ENCODE measurements at regions not wholly inside any gene's neighbourhood (a gene's known extent, or its start where the extent isn't known, plus 50 kb on each side); places are given as distances from the start of the nearest gene placed in this dataset.

DNA sequence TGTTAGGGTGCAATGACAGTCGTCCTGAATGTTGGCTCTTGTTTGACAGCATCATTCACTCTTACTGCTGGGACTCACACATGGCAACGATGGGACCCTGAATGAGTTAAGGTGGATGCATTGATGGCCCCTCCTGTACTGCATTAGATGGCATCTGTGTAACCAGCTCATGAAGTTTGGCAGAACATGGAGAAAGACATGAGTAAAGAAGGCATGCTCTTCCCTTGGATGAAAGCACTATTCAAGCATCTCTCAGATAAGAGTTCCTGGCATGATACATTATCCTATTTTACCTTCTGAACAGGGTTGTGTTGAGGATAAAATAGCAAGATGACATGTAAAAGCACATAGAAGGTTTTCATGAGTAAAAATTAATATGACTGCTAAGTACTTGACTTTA is 142.2 kb upstream of the GAS1 start:
- Histone ChIP-seq H4K20me1 (ENCODE audit: insufficient read depth, low read depth, low read length) (no peaks in the 10 kb centered on the region), H2AFZ (ENCODE audit: low read length) (no peak overlapping the region), H3K9ac (ENCODE audit: low read length) (no peak overlapping the region), H3K4me1 (ENCODE audit: low read length) (no peaks in the 10 kb centered on the region), H3K27me3 (ENCODE audit: low read length) (no peaks in the 10 kb centered on the region), H3K9me3 (ENCODE audit: low read length) (no peaks in the 10 kb centered on the region), H3K4me3 (ENCODE audit: low read length) (no peak overlapping the region), H3K79me2 (ENCODE audit: low read length) (no peaks in the 10 kb centered on the region), H3K9me2 (replicated peaks; ENCODE audit: insufficient read depth, low read length) (no peaks in the 10 kb centered on the region), H3K4me2 (ENCODE audit: low read depth, low read length, poor library complexity, severe bottlenecking) (no peak overlapping the region), H3K36me3 (ENCODE audit: insufficient read depth, low read length) (no peaks in the 10 kb centered on the region), H3K27ac (ENCODE audit: low read length) (no peak overlapping the region)
- no peak for DNase-seq

DNA sequence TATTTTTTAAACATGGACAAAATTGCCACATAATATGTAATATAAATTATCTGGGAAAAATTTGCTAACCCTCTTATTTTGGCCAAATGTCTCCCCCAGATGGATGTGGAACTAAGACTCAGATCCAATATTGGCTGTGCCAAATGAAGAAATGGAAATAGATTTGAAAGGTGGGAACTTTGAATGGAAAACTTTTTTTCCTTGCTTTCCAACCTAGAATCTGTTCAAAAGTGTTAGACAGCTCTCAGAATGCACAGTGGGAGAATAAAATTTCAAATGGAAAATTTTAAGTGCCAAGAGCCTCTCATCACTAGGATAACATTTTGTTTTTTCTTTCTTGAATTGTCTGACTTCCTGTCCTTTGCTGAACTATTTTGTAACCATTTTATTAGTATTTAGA is 142.6 kb upstream of the GAS1 start:
- Histone ChIP-seq H3K9me3 (ENCODE audit: low read length) (no peaks in the 10 kb centered on the region), H3K4me1 (ENCODE audit: low read length) (no peaks in the 10 kb centered on the region), H3K9me2 (replicated peaks; ENCODE audit: insufficient read depth, low read length) (no peaks in the 10 kb centered on the region), H3K79me2 (ENCODE audit: low read length) (no peaks in the 10 kb centered on the region), H3K9ac (ENCODE audit: low read length) (no peak overlapping the region), H4K20me1 (ENCODE audit: insufficient read depth, low read depth, low read length) (no peaks in the 10 kb centered on the region), H3K27me3 (ENCODE audit: low read length) (no peaks in the 10 kb centered on the region), H2AFZ (ENCODE audit: low read length) (no peak overlapping the region), H3K4me3 (ENCODE audit: low read length) (no peak overlapping the region), H3K36me3 (ENCODE audit: insufficient read depth, low read length) (no peaks in the 10 kb centered on the region), H3K4me2 (ENCODE audit: low read depth, low read length, poor library complexity, severe bottlenecking) (no peak overlapping the region), H3K27ac (ENCODE audit: low read length) (no peak overlapping the region)
- DNase-seq = no peak

DNA sequence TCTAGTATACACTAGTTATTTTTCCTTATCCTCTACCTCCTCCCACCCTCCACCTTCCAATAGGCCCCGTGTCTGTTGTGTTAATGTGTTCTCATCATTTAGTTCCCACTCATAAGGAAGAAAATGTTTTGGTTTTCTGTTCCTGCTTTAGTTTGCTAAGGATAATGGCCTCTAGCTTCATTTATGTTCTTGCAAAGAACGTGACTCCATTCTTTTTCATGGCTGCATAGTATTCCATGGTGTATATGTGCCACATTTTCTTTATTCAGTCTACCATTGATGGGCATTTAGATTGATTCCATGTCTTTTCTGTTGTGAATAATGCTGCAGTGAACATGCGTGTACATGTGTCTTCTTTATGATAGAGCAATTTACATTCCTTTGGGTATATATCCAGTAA is 146.5 kb upstream of the GAS1 start:
- Histone ChIP-seq H3K4me2 (ENCODE audit: low read depth, low read length, poor library complexity, severe bottlenecking) (no peak overlapping the region), H3K27ac (ENCODE audit: low read length) (no peak overlapping the region), H3K79me2 (ENCODE audit: low read length) (no peaks in the 10 kb centered on the region), H3K9ac (ENCODE audit: low read length) (no peak overlapping the region), H3K9me2 (replicated peaks; ENCODE audit: insufficient read depth, low read length) (no peaks in the 10 kb centered on the region), H2AFZ (ENCODE audit: low read length) (no peak overlapping the region), H4K20me1 (ENCODE audit: insufficient read depth, low read depth, low read length) (no peaks in the 10 kb centered on the region), H3K36me3 (ENCODE audit: insufficient read depth, low read length) (no peaks in the 10 kb centered on the region), H3K9me3 (ENCODE audit: low read length) (no peaks in the 10 kb centered on the region), H3K27me3 (ENCODE audit: low read length) (no peaks in the 10 kb centered on the region), H3K4me1 (ENCODE audit: low read length) (no peaks in the 10 kb centered on the region), H3K4me3 (ENCODE audit: low read length) (no peak overlapping the region)
- no peak for DNase-seq

DNA sequence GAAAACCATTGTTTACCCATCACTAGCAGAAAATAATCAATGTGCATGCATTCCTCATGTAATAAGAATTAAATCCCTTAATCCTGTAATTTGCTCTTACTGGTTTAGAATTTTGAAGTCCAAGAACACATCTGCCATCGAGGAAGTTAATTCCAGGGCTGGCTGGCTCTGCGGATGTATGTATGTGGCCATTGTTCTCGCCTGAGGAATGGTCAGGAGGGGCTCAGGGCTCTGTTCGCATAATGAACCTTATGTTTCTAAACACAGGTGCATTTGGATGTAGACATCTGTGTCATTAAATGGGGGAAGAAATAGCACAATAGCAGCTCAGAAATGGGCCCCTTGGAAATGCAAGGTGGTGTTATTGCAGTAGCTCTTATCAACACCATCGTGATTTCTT is 148.6 kb upstream of the GAS1 start:
- Histone ChIP-seq H3K4me3 (ENCODE audit: low read length) (no peak overlapping the region), H3K36me3 (ENCODE audit: insufficient read depth, low read length) (no peaks in the 10 kb centered on the region), H3K4me1 (ENCODE audit: low read length) (no peaks in the 10 kb centered on the region), H2AFZ (ENCODE audit: low read length) (no peak overlapping the region), H3K9me3 (ENCODE audit: low read length) (no peaks in the 10 kb centered on the region), H4K20me1 (ENCODE audit: insufficient read depth, low read depth, low read length) (no peaks in the 10 kb centered on the region), H3K4me2 (ENCODE audit: low read depth, low read length, poor library complexity, severe bottlenecking) (no peak overlapping the region), H3K27ac (ENCODE audit: low read length) (no peak overlapping the region), H3K79me2 (ENCODE audit: low read length) (no peaks in the 10 kb centered on the region), H3K9ac (ENCODE audit: low read length) (no peak overlapping the region), H3K9me2 (replicated peaks; ENCODE audit: insufficient read depth, low read length) (no peaks in the 10 kb centered on the region), H3K27me3 (ENCODE audit: low read length) (no peaks in the 10 kb centered on the region)
- DNase-seq = no peak

DNA sequence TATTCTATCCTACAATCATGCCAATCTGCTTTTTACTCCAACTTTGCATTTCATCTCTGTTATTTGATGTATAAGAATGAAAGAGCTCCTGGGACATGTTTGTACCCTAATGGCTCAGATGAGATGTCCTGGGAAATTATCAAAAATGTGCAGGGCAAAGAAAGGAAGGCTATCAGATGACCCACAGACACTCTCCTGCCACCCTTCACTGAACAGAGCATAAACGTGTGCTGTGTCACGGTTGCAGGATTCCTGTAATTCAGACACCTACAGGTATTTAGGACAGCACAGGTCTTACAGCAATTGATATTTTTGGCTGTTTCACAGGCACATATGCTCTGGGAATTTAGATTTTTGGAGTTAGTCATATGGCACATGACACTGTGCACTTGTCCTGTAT is 149.2 kb upstream of the GAS1 start:
- Histone ChIP-seq H3K4me3 (ENCODE audit: low read length) (no peak overlapping the region), H4K20me1 (ENCODE audit: insufficient read depth, low read depth, low read length) (no peaks in the 10 kb centered on the region), H3K4me1 (ENCODE audit: low read length) (no peaks in the 10 kb centered on the region), H3K79me2 (ENCODE audit: low read length) (no peaks in the 10 kb centered on the region), H2AFZ (ENCODE audit: low read length) (no peak overlapping the region), H3K9ac (ENCODE audit: low read length) (no peak overlapping the region), H3K27me3 (ENCODE audit: low read length) (no peaks in the 10 kb centered on the region), H3K36me3 (ENCODE audit: insufficient read depth, low read length) (no peaks in the 10 kb centered on the region), H3K4me2 (ENCODE audit: low read depth, low read length, poor library complexity, severe bottlenecking) (no peak overlapping the region), H3K9me2 (replicated peaks; ENCODE audit: insufficient read depth, low read length) (no peaks in the 10 kb centered on the region), H3K9me3 (ENCODE audit: low read length) (no peaks in the 10 kb centered on the region), H3K27ac (ENCODE audit: low read length) (no peak overlapping the region)
- DNase-seq = no peak

DNA sequence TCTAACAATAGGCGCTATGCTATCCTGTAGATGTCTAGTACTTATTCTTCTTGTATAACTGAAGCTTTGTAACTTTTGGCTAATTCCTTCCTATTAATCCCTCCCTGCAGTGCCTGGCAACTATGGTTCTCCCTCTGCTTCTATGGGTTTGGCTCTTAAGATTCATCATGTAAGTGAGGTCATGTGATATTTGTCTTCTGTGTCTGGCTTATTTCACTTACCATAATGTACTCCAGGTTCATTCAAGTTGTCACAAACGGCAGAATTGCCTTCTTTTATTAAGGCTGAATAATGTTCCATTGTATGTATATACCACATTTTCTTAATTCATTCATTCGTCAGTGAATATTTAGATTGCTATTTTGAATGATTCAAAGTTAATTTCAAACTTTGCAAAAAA is 149.9 kb upstream of the GAS1 start:
- Histone ChIP-seq H3K9ac (ENCODE audit: low read length) (no peak overlapping the region), H3K4me3 (ENCODE audit: low read length) (no peak overlapping the region), H4K20me1 (ENCODE audit: insufficient read depth, low read depth, low read length) (no peaks in the 10 kb centered on the region), H3K4me1 (ENCODE audit: low read length) (no peaks in the 10 kb centered on the region), H3K9me3 (ENCODE audit: low read length) (no peaks in the 10 kb centered on the region), H2AFZ (ENCODE audit: low read length) (no peak overlapping the region), H3K36me3 (ENCODE audit: insufficient read depth, low read length) (no peaks in the 10 kb centered on the region), H3K79me2 (ENCODE audit: low read length) (no peaks in the 10 kb centered on the region), H3K27me3 (ENCODE audit: low read length) (no peaks in the 10 kb centered on the region), H3K9me2 (replicated peaks; ENCODE audit: insufficient read depth, low read length) (no peaks in the 10 kb centered on the region), H3K4me2 (ENCODE audit: low read depth, low read length, poor library complexity, severe bottlenecking) (no peak overlapping the region), H3K27ac (ENCODE audit: low read length) (no peak overlapping the region)
- no peak for DNase-seq

DNA sequence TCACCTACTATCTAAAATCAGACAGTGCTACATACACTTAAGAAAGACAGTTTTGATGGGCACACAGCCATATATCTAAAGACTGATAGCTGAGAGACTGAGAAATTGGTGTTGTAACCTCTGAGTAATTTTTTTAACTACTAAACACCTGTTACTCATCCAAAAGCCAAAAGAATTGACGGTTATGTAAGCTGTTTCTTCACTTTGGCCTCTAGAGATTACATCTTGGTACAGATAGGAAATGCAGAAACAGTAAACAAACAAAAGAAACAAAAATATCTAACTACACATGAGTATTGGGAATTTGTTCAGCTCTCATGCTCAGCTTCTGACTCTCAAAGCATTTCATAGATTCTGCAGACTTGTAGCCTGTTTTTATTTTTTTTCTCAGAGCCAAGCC is 152.1 kb upstream of the GAS1 start:
- H3K27ac ChIP-seq (ENCODE audit: low read length) = no peak overlapping the region
- no peaks in the 10 kb centered on the region for H3K27me3 ChIP-seq (ENCODE audit: low read length)
- no peak overlapping the region for H3K4me2 ChIP-seq (ENCODE audit: low read depth, low read length, poor library complexity, severe bottlenecking)
- H3K4me3 ChIP-seq (ENCODE audit: low read length) = no peak overlapping the region
- no peak for DNase-seq
- no peak overlapping the region for H2AFZ ChIP-seq (ENCODE audit: low read length)
- H3K9me3 ChIP-seq (ENCODE audit: low read length) = no peaks in the 10 kb centered on the region
- no peaks in the 10 kb centered on the region for H3K79me2 ChIP-seq (ENCODE audit: low read length)
- H4K20me1 ChIP-seq (ENCODE audit: insufficient read depth, low read depth, low read length) = no peaks in the 10 kb centered on the region
- no peak overlapping the region for H3K9ac ChIP-seq (ENCODE audit: low read length)
- no peaks in the 10 kb centered on the region for H3K4me1 ChIP-seq (ENCODE audit: low read length)
- no peaks in the 10 kb centered on the region for H3K36me3 ChIP-seq (ENCODE audit: insufficient read depth, low read length)
- H3K9me2 ChIP-seq (replicated peaks; ENCODE audit: insufficient read depth, low read length) = no peaks in the 10 kb centered on the region

DNA sequence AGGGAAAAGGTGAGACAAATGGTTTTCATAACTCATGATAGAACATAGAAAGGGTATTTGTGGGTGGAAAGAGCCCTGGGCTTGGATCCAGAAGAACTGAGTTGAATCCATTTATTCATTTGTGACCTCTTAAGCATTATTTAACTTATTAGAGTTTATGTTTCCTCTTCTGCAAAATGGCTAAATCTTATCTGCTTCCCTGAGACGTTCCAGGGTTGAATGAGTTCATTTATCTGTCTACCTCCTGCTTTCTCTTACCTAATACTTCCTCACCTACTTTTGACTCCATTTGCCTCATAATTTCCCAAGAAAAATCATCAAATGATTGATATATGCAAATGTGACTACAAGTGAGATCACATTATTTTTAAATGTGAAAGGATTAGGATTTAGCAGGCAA is 152.7 kb upstream of the GAS1 start:
- H3K4me1 ChIP-seq (ENCODE audit: low read length) = no peaks in the 10 kb centered on the region
- no peaks in the 10 kb centered on the region for H3K79me2 ChIP-seq (ENCODE audit: low read length)
- H3K9me2 ChIP-seq (replicated peaks; ENCODE audit: insufficient read depth, low read length) = no peaks in the 10 kb centered on the region
- H4K20me1 ChIP-seq (ENCODE audit: insufficient read depth, low read depth, low read length) = no peaks in the 10 kb centered on the region
- no peak overlapping the region for H3K27ac ChIP-seq (ENCODE audit: low read length)
- H3K36me3 ChIP-seq (ENCODE audit: insufficient read depth, low read length) = no peaks in the 10 kb centered on the region
- H3K9me3 ChIP-seq (ENCODE audit: low read length) = no peaks in the 10 kb centered on the region
- no peak for DNase-seq
- H3K4me3 ChIP-seq (ENCODE audit: low read length) = no peak overlapping the region
- H3K9ac ChIP-seq (ENCODE audit: low read length) = no peak overlapping the region
- no peaks in the 10 kb centered on the region for H3K27me3 ChIP-seq (ENCODE audit: low read length)
- no peak overlapping the region for H2AFZ ChIP-seq (ENCODE audit: low read length)
- H3K4me2 ChIP-seq (ENCODE audit: low read depth, low read length, poor library complexity, severe bottlenecking) = no peak overlapping the region

DNA sequence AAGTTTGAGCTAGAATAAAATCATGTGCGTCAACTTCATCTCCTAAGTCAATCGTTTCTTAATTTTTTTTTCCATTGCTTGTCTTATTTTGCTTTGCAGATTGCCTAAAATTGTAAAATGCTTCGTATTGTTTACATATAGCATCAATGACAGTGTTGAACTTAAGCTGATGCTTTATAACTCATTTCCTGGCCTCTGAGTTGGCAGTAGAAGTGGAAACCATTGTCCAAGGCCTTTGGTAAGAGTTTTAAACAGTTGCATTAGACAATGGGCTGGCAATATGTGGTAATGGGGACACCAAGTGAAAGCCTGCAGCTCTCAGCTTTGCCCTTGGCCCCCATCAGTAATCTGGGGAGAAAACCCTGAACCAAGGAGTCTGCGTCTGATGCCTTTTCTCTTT is 154.8 kb upstream of the GAS1 start:
- Histone ChIP-seq H3K4me2 (ENCODE audit: low read depth, low read length, poor library complexity, severe bottlenecking) (no peak overlapping the region), H3K27me3 (ENCODE audit: low read length) (0 out of 2 replicates have a peak, but pooled peaks cover 4% of the 10 kb centered on the region), H3K79me2 (ENCODE audit: low read length) (no peaks in the 10 kb centered on the region), H3K9me3 (ENCODE audit: low read length) (no peaks in the 10 kb centered on the region), H2AFZ (ENCODE audit: low read length) (no peak overlapping the region), H3K9ac (ENCODE audit: low read length) (no peak overlapping the region), H3K27ac (ENCODE audit: low read length) (no peak overlapping the region), H3K36me3 (ENCODE audit: insufficient read depth, low read length) (no peaks in the 10 kb centered on the region), H4K20me1 (ENCODE audit: insufficient read depth, low read depth, low read length) (no peaks in the 10 kb centered on the region), H3K4me1 (ENCODE audit: low read length) (no peaks in the 10 kb centered on the region), H3K4me3 (ENCODE audit: low read length) (no peak overlapping the region), H3K9me2 (replicated peaks; ENCODE audit: insufficient read depth, low read length) (no peaks in the 10 kb centered on the region)
- DNase-seq = no peak

All from Karpas-422 (cell line).